ENCODE measurements at regions not wholly inside any gene's neighbourhood (a gene's known extent, or its start where the extent isn't known, plus 50 kb on each side); places are given as distances from the start of the nearest gene placed in this dataset.

GRCh38 chr6:115396112-115396906, 664.4 kb downstream of the FRK start:
- intact Hi-C loops (cut with micrococcal nuclease; ENCODE audit: unreplicated experiment) = no loop called here
- no peak overlapping the region for H3K9ac ChIP-seq (ENCODE audit: control insufficient read depth, insufficient read depth, low read length)
- RAD21 ChIA-PET (ENCODE audit: unreplicated experiment) = no interaction called here
- no peaks in the 10 kb centered on the region for H3K9me3 ChIP-seq (replicated peaks; ENCODE audit: control insufficient read depth, insufficient read depth, low read length)
- H3K36me3 ChIP-seq (ENCODE audit: control insufficient read depth in 2 of 2, insufficient read depth in 2 of 2, low read length in 1 of 2) = no peaks in the 10 kb centered on the region
- POLR2A ChIA-PET = no interaction called here
- H3K27ac ChIP-seq (ENCODE audit: control insufficient read depth, insufficient read depth) = no peak overlapping the region
- no peak for FAIRE-seq
- no peaks in the 10 kb centered on the region for H3K79me2 ChIP-seq (ENCODE audit: control insufficient read depth, insufficient read depth, low read length)
- no peak for DNase-seq (ENCODE audit: low read depth, low spot score)
- no peak overlapping the region for H3K4me3 ChIP-seq
- BruUV-seq (replicated peaks) = no TSS peak
- H2AFZ ChIP-seq (ENCODE audit: control insufficient read depth, low read depth, low read length) = no peak overlapping the region
- no peaks in the 10 kb centered on the region for H3K27me3 ChIP-seq (replicated peaks in 1 of 2; ENCODE audit: control insufficient read depth in 2 of 2, insufficient read depth in 2 of 2, low read length in 1 of 2)
- 34% methylated on average over 6 of the region's 6 CpGs for WGBS (ENCODE audit: insufficient coverage, insufficient replicate concordance, low lambda C conversion rate, missing lambda C conversion rate)
- H3K4me2 ChIP-seq (ENCODE audit: control insufficient read depth, insufficient read depth) = no peak overlapping the region
- SMC1A ChIA-PET (ENCODE audit: uncharacterized antibody, unreplicated experiment) = no interaction called here
- CTCF ChIA-PET = no interaction called here
- H3K4me1 ChIP-seq (ENCODE audit: control insufficient read depth, insufficient read depth, low read length) = no peaks in the 10 kb centered on the region
- no peak for ATAC-seq
- in situ Hi-C loops (cut with MboI) = no loop called here
- no peaks in the 10 kb centered on the region for H4K20me1 ChIP-seq (ENCODE audit: control insufficient read depth, insufficient read depth)
- no peak for TF ChIP-seq ZBTB4 (CRISPR knock-in tag; IDR thresholded peaks at IDR 0.05)
- TF ChIP-seq DPF2 (IDR thresholded peaks at IDR 0.05) = no peak
- TF ChIP-seq CBX3 (IDR thresholded peaks at IDR 0.05; ENCODE audit: borderline replicate concordance, low read depth) = no peak
- TF ChIP-seq PAX5 (IDR thresholded peaks at IDR 0.05; ENCODE audit: borderline replicate concordance, low read depth, low read length) = no peak
- no peak for TF ChIP-seq FOXK2 (IDR thresholded peaks at IDR 0.05)
- no peak for TF ChIP-seq JUND (IDR thresholded peaks at IDR 0.05; ENCODE audit: low read depth, low read length)
- no peak for TF ChIP-seq NRF1 (conservative IDR thresholded peaks at IDR 0.05; ENCODE audit: low read depth, low read length)
- TF ChIP-seq STAT1 (conservative IDR thresholded peaks at IDR 0.05) = no peak
- TF ChIP-seq BACH1 (IDR thresholded peaks at IDR 0.05; ENCODE audit: borderline replicate concordance) = no peak
- TF ChIP-seq POLR2A (IDR thresholded peaks at IDR 0.05; ENCODE audit: low read depth, low read length) = no peak
- no peak for TF ChIP-seq GABPA (IDR thresholded peaks at IDR 0.05; ENCODE audit: low read depth)
- TF ChIP-seq ZNF592 (IDR thresholded peaks at IDR 0.05) = no peak
- no peak for TF ChIP-seq CHD4 (IDR thresholded peaks at IDR 0.05)
- TF ChIP-seq ATF3 (IDR thresholded peaks at IDR 0.05; ENCODE audit: borderline replicate concordance, extremely low read depth, low read depth, low read length) = no peak
